ENCODE measurements at regions not wholly inside any gene's neighbourhood (a gene's known extent, or its start where the extent isn't known, plus 50 kb on each side); places are given as distances from the start of the nearest gene placed in this dataset.

GRCh38 chr20:51221791-51222408 is 199.0 kb upstream of the KCNG1 start:
- Histone ChIP-seq H3K27ac (no peak overlapping the region), H3K4me3 (no peak overlapping the region)
- no peak for DNase-seq (ENCODE audit: low spot score)
- TF ChIP-seq CTCF (IDR thresholded peaks at IDR 0.05), result no peak

GRCh38 chr20:51221103-51221502 is 198.2 kb upstream of the KCNG1 start:
- H3K27ac ChIP-seq, result no peak overlapping the region
- no peak for TF ChIP-seq CTCF (IDR thresholded peaks at IDR 0.05)

GRCh38 chr20:51220293-51220706 is 197.4 kb upstream of the KCNG1 start:
- DNase-seq (ENCODE audit: low spot score), result no peak
- TF ChIP-seq CTCF (IDR thresholded peaks at IDR 0.05), result peak; percentile 57
- no peak overlapping the region for H3K4me3 ChIP-seq
- H3K27ac ChIP-seq, result no peak overlapping the region

More at GRCh38 chr20:51221103-51221502, 198.2 kb upstream of the KCNG1 start:
- no peak for DNase-seq (ENCODE audit: low spot score)
- H3K4me3 ChIP-seq, result no peak overlapping the region

- no peak for DNase-seq (ENCODE audit: low spot score)
- no peak for TF ChIP-seq CTCF (IDR thresholded peaks at IDR 0.05)
- Histone ChIP-seq H3K27ac (no peak overlapping the region), H3K4me3 (no peak overlapping the region)
Observed at GRCh38 chr20:51219544-51219943, 196.6 kb upstream of the KCNG1 start.

- TF ChIP-seq CTCF (IDR thresholded peaks at IDR 0.05), result no peak
- Histone ChIP-seq H3K4me3 (no peak overlapping the region), H3K27ac (no peak overlapping the region)
- no peak for DNase-seq (ENCODE audit: low spot score)
Observed at GRCh38 chr20:51218603-51219002, 195.7 kb upstream of the KCNG1 start.

GRCh38 chr20:51217347-51218045 is 194.6 kb upstream of the KCNG1 start:
- no peak for DNase-seq (ENCODE audit: low spot score)
- H3K27ac ChIP-seq, result no peak overlapping the region
- no peak for TF ChIP-seq CTCF (IDR thresholded peaks at IDR 0.05)
- no peak overlapping the region for H3K4me3 ChIP-seq

GRCh38 chr20:51216850-51217249 is 193.9 kb upstream of the KCNG1 start:
- Histone ChIP-seq H3K27ac (no peak overlapping the region), H3K4me3 (no peak overlapping the region)
- DNase-seq (ENCODE audit: low spot score), result no peak
- no peak for TF ChIP-seq CTCF (IDR thresholded peaks at IDR 0.05)

Data from coronary artery (tissue), 2 donors.